MCF 10A (cell line): ENCODE measurements at regions not wholly inside any gene's neighbourhood (a gene's known extent, or its start where the extent isn't known, plus 50 kb on each side); places are given as distances from the start of the nearest gene placed in this dataset.

Experiments used
- BruUV-seq: library from RNA; stranded (reverse); fragments of 400-500 nt; replicated peaks from 2 replicates; lab custom pipeline; 2021; lab: Mats Ljungman, UMichigan
- CTCF ChIA-PET: fragments of 300-600 bp; sonication (Branson Sonifier 250); formaldehyde crosslinking; extraction: SDS; loops from one replicate; lab custom pipeline; 2021; ENCODE audit warnings: antibody characterized with exemption, inconsistent platforms; lab: Yijun Ruan, JAX
- POLR2A ChIA-PET: fragments of 300-600, 350-650 bp; sonication (Branson Sonifier 250); formaldehyde crosslinking; extraction: SDS; loops from one replicate; lab custom pipeline; 2020; ENCODE audit warnings: antibody characterized with exemption, inconsistent platforms; lab: Yijun Ruan, JAX
- DNase-seq: peaks from one replicate; pipeline ENCODE4 v3.0.0-alpha.2; 2018; ENCODE audit not compliant: unreplicated experiment
- H3K27ac Mint-ChIP-seq: one replicate; pipeline ENCODE4 v1.8.0; 2022; ENCODE audit warnings: mild to moderate bottlenecking, low read depth, mixed read lengths; ENCODE audit not compliant: unreplicated experiment
- H3K27me3 Mint-ChIP-seq: one replicate; pipeline ENCODE4 v1.8.0; 2022; ENCODE audit warnings: mixed read lengths; ENCODE audit not compliant: insufficient read depth, unreplicated experiment
- H3K36me3 Mint-ChIP-seq: one replicate; pipeline ENCODE4 v1.8.0; 2022; ENCODE audit warnings: mild to moderate bottlenecking, moderate library complexity, mixed read lengths; ENCODE audit not compliant: insufficient read depth, unreplicated experiment
- H3K4me1 Mint-ChIP-seq: one replicate; pipeline ENCODE4 v1.8.0; 2022; ENCODE audit warnings: mixed read lengths; ENCODE audit not compliant: insufficient read depth, unreplicated experiment
- H3K4me3 Mint-ChIP-seq: one replicate; pipeline ENCODE4 v1.8.0; 2022; ENCODE audit warnings: mild to moderate bottlenecking, moderate library complexity, mixed read lengths; ENCODE audit not compliant: unreplicated experiment
- H3K9me3 Mint-ChIP-seq: one replicate; pipeline ENCODE4 v1.8.0; 2022; ENCODE audit warnings: mixed read lengths; ENCODE audit not compliant: unreplicated experiment
- intact Hi-C: fragments of 100-400 bp; cut with micrococcal nuclease; formaldehyde crosslinking; loops from 2 replicates; pipeline ENCODE4 v1.14.1; 2022
- TF ChIP-seq, protein P1 (sequence below): fragments of 200-600 bp; IDR thresholded peaks from one replicate; pipeline ENCODE4 v1.8.0; 2022; ENCODE audit warnings: antibody characterized with exemption, mild to moderate bottlenecking; ENCODE audit not compliant: unreplicated experiment

DNA sequence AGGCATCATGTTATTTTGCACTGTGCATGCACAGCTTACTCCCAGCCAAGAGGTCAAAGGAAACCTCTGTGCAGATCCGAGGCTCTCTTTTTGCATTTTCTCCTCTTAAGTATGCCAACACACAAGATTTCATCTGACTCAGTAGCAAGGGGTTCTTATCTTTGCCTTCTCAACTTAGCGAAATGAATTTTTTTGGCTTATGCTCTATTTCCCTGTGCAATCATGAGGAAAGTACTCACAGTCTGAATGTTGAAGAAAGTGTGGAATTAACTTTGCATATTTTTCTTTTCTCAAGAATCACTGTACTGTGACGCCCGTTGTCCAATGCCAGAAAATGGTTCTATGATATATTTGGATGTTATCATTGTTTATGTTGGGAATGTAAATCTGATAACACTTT lies 173.5 kb upstream of the FBXL7 start:
- Mint-ChIP-seq H3K27me3 (peaks cover 21% of the 10 kb centered on the region), H3K9me3 (no peaks in the 10 kb centered on the region), H3K27ac (no peak overlapping the region), H3K4me1 (no peaks in the 10 kb centered on the region), H3K36me3 (no peaks in the 10 kb centered on the region), H3K4me3 (no peak overlapping the region)
- ChIA-PET POLR2A (no interaction called here), CTCF (no interaction called here)
- DNase-seq: no peak
- TF ChIP-seq, protein P1, sequence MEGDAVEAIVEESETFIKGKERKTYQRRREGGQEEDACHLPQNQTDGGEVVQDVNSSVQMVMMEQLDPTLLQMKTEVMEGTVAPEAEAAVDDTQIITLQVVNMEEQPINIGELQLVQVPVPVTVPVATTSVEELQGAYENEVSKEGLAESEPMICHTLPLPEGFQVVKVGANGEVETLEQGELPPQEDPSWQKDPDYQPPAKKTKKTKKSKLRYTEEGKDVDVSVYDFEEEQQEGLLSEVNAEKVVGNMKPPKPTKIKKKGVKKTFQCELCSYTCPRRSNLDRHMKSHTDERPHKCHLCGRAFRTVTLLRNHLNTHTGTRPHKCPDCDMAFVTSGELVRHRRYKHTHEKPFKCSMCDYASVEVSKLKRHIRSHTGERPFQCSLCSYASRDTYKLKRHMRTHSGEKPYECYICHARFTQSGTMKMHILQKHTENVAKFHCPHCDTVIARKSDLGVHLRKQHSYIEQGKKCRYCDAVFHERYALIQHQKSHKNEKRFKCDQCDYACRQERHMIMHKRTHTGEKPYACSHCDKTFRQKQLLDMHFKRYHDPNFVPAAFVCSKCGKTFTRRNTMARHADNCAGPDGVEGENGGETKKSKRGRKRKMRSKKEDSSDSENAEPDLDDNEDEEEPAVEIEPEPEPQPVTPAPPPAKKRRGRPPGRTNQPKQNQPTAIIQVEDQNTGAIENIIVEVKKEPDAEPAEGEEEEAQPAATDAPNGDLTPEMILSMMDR: no peak
- BruUV-seq: no TSS peak
- intact Hi-C loops: no loop called here

DNA sequence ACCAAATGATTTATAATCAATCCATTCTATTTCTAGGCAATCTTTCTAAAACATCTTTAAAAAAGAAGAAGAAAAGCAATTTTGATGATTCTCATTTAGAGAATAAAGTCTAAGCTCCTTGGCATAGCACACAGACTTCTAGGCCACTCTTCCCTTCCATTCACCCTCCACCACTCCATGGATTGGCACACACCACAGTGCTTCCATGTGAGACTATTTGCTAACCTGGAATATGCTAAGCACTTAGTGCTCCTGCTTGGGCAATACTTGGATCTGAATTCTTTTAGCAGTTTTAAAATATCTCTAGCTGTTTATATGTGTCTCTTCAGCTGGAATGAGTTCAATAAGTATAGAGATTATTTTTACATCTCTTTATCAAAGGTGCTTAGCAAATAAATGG lies 177.6 kb upstream of the FBXL7 start:
- Mint-ChIP-seq H3K4me1 (no peaks in the 10 kb centered on the region), H3K27me3 (no peaks in the 10 kb centered on the region), H3K36me3 (no peaks in the 10 kb centered on the region), H3K4me3 (no peak overlapping the region), H3K9me3 (no peaks in the 10 kb centered on the region), H3K27ac (no peak overlapping the region)
- CTCF ChIA-PET: no interaction called here
- TF ChIP-seq, protein P1: no peak
- POLR2A ChIA-PET: no interaction called here
- no peak for DNase-seq
- intact Hi-C loops: no loop called here
- no TSS peak for BruUV-seq

DNA sequence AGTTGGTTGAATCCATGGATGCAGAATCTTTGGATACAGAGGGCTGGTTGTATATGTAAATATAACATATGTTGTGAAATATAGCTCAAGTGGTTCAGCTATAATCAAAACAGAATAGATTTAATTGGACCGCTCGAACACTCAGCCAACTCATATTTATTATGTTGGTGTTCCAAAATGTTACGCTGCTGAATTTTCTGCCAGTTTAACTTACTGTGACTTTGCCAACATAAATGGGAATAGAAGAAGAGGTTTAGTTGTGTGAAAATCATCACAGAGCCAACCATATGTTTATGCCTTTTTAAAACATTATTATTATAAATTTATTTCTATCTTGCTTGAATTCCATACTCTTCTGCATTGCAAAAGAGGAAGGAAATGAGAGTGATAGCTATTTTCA lies 178.2 kb upstream of the FBXL7 start:
- DNase-seq: no peak
- Mint-ChIP-seq H3K27ac (no peak overlapping the region), H3K4me1 (no peaks in the 10 kb centered on the region), H3K27me3 (no peaks in the 10 kb centered on the region), H3K36me3 (no peaks in the 10 kb centered on the region), H3K4me3 (no peak overlapping the region), H3K9me3 (no peaks in the 10 kb centered on the region)
- intact Hi-C loops: no loop called here
- CTCF ChIA-PET: interaction anchor here (0.6 kb wide), 1 partner anchor 122 kb away, joined by 3 read pairs; no protein-coding TSS in a partner anchor
- POLR2A ChIA-PET: no interaction called here
- TF ChIP-seq, protein P1: no peak
- no TSS peak for BruUV-seq

DNA sequence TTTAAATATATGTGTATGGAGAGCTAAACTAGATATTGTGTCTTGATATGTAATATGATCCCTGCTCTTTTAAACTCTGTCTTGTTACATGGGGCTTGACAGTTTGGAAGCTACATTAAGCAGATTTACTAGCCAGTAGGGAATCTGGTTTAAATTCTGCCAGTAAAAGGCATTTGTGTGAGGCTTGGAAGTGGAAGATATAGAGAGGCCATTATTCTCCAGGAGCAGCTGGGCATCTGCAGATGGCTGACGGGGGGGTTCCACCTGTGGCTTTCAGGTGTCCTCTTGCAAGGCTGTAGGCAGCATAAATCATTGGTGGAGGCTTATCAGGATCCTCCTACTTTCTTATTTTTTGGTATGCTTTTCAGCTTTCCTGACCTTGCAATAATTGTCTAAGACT lies 179.1 kb upstream of the FBXL7 start:
- no TSS peak for BruUV-seq
- DNase-seq: no peak
- TF ChIP-seq, protein P1: no peak
- no peak overlapping the region for H3K4me3 Mint-ChIP-seq
- POLR2A ChIA-PET: no interaction called here
- H3K4me1 Mint-ChIP-seq: no peaks in the 10 kb centered on the region
- H3K36me3 Mint-ChIP-seq: no peaks in the 10 kb centered on the region
- CTCF ChIA-PET: interaction anchor here (0.6 kb wide), 1 partner anchor 121 kb away, joined by 3 read pairs; no protein-coding TSS in a partner anchor
- no peaks in the 10 kb centered on the region for H3K27me3 Mint-ChIP-seq
- peaks cover under 1% of the 10 kb centered on the region for H3K9me3 Mint-ChIP-seq
- H3K27ac Mint-ChIP-seq: no peak overlapping the region
- intact Hi-C loops: no loop called here
